ENCODE measurements at regions not wholly inside any gene's neighbourhood (a gene's known extent, or its start where the extent isn't known, plus 50 kb on each side); places are given as distances from the start of the nearest gene placed in this dataset.
A peak's percentile ranks its signal among the peaks of the same experiment; 100 is the strongest.

- no peak for DNase-seq
- in situ Hi-C loops (cut with MboI; ENCODE audit: low pct_unique_long_range_greater_than_20kb, low sequenced_read_pairs) = no loop called here
Measured at GRCh38 chr4:14835708-14836425, 166.4 kb upstream of the CPEB2 start.

DNA sequence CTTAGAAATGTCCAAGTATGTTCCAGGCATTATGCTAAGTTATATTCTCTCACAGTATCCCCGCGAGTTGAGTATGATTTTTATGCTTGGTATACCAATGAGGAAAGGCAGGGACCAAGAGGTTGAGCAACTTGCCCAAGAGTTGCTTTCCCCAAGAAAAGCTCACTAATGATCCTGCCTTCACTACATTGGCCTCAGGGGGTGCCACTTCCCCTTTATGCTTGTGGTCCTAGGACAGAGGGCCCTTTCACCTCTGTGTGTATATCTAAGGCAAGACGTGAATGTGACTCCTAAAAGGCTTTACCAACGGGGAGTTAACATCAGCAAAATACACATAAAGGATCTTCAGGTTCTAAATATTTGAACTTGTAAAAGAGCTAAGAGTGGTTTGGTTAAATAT is 164.4 kb upstream of the CPEB2 start:
- DNase-seq = peak; percentile 49

DNA sequence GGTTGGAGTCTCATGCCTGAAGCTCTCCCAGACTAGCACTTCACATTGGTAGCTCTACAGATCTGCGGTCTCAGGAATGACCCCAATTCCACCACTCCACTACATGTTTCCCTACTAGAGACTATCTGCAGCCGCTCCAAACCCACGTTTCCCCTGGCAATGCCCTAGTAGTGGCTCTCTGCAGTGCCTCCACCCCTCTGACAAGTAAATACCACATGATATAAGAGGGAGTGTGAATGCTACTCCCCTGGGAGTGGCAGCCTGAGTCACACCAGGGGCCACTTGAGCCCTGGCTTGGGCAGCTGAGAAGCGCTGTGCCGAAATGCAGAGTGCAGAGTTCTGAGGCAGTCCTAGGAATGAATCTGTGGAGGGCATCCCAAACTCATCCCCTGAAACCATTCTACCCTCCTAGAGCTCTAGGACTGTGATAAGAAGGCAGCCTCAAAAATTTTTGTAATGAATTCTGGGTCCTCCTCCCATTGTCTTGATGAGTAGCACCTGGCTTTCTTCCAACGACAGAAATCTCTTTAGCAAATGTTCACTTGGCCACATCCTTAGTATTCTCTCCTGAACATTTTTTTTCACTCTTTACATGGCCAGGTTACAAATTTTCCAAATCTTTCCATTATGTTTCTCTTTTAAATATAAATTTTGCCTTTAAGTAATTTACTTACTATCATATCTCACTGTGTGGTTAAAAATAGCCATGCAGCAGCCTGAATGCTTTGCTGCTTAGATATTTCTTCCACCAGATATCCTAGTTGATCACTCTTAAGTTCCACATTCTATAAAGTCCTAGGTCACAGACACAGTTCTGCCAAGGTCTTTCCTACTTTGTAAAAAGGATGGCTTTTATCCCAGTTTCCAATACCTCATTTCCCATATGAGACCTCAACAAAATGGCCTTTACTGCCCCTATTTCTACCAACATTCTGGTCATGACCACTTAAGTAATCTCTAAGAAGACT is 160.2 kb upstream of the CPEB2 start:
- no peak for DNase-seq
- in situ Hi-C loops (cut with MboI; ENCODE audit: low pct_unique_long_range_greater_than_20kb, low sequenced_read_pairs) = no loop called here

More for the DNA sequence above, 164.4 kb upstream of the CPEB2 start:
- in situ Hi-C loops (cut with MboI; ENCODE audit: low pct_unique_long_range_greater_than_20kb, low sequenced_read_pairs) = no loop called here

DNA sequence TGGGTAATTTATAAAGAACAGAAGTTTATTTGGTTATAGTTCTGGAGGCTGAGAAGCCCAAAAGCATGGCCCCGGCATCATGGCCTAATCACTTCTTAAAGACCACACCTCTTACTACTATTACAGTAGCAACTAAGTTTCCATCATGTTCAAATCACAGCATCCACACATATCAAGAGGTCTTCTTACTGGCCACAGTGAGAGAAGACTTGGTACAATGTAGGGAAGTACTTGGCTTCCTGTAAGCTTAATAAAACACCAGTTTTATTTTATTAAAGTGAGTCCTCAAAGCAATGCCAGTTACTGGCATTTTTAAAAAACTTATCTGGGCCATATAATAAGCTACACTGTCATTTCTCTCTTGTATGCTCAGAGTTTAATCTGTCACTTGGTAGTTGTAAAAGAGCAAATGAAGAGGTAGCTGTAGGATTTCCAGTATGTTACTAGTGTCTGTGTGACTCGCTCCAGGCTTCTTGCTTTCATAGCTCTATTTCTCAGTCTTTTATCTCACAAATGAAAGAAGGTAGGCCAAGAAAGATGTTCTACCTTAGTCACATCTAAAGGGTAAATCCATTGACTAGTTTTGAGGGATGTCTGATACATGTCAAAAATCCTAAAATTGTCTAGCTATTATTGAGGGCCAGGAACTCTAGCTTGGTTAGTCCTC is 159.2 kb upstream of the CPEB2 start:
- in situ Hi-C loops (cut with MboI; ENCODE audit: low pct_unique_long_range_greater_than_20kb, low sequenced_read_pairs) = no loop called here

DNA sequence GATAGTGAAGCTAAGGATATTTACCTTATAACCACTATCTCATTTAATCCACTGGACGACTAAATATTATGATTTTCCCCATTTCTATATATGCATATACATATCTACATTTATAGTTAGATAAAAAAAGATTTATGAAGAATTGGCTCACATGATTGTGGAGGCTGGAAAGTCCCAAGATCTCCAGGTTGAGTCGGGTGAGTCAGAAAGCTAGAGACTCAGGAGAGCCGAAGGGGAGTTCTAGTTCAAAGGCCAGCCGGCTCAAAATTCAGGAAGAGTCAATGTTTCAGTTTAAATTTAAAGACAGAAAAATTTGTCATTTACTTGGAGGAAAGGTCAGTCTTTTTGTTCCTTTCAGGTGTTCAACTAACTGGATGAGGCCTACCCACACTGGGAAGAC is 158.2 kb upstream of the CPEB2 start:
- in situ Hi-C loops (cut with MboI; ENCODE audit: low pct_unique_long_range_greater_than_20kb, low sequenced_read_pairs) = no loop called here
- DNase-seq = no peak

More for the DNA sequence above, 159.2 kb upstream of the CPEB2 start:
- DNase-seq = no peak

GRCh38 chr4:14848229-14848628 is 154.1 kb upstream of the CPEB2 start:
- DNase-seq = no peak
- in situ Hi-C loops (cut with MboI; ENCODE audit: low pct_unique_long_range_greater_than_20kb, low sequenced_read_pairs) = no loop called here

DNA sequence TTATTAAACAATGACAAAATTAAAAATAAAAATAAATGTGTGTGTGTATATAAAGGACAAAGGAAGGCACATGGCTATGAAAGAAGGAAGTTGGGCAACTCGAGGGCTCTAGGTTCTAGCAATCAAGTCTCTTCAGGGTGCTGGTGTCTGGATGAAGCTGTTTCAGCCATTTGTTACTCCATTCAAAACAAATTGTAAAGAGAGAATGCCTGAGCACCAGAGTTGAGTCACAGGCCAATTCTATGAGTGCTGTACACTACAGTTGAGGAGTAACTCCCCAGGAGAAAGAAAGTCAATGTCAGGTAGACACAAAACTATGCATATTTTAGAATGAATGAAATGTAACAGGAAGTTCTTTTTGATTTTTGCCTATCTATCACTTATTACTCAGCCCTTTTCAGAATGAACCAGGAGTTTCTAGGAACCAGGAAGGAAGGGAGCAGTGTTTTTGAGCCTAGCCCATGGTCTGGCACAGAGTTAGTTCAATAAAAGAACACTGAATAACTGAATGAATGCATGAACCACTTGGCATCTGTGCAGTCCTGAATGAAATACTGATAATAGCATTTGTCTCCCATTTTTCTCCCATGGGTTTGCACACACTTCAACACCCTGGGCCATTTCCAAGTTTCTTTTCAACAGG is 151.7 kb upstream of the CPEB2 start:
- in situ Hi-C loops (cut with MboI; ENCODE audit: low pct_unique_long_range_greater_than_20kb, low sequenced_read_pairs) = no loop called here
- no peak for DNase-seq

- DNase-seq = no peak
- in situ Hi-C loops (cut with MboI; ENCODE audit: low pct_unique_long_range_greater_than_20kb, low sequenced_read_pairs) = no loop called here
Measured at GRCh38 chr4:14853176-14853943, 148.9 kb upstream of the CPEB2 start.

GRCh38 chr4:14855719-14856061 is 146.6 kb upstream of the CPEB2 start:
- no peak for DNase-seq
- in situ Hi-C loops (cut with MboI; ENCODE audit: low pct_unique_long_range_greater_than_20kb, low sequenced_read_pairs) = no loop called here

DNA sequence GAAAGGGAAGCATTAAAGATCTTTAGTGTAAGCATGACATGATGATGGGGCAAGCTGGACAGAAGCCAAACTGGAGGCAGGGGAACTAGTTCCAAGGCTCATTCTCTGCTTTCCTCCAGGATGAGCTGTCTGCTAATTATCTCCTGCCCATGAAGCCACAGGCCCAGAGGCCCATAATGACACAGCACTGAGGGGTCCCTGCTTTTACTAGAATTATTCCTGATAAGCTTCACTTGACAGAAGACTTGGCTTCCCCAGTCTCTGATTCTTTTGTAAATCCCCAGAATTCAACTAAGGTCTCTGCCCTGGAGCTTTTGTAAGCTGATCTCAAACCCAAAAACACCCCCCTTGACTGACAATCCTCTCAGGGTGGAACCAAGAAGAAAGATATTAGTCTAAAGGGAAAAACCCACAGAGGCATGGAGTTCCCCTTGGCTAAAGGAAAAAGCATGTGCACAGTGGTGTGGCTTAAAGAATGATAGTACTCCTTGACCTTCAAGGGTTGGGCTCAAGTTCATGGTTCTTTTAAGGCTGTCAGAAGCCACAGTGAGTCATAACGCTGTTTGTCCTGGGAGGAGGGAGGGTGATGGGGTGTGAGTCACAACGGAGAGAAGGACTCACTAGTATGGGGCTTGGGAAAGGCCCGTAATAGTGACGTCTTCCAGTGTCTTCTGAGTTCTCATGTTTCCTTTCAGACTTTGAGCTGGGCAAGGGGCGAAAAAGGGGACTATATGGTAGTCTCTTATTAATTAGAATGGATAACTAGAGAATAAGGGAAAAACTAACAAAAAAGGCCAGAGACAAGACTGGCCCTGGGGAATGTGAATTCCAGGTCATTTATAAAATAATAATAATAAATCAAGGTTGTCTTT is 146.0 kb upstream of the CPEB2 start:
- DNase-seq = peak; percentile 12
- in situ Hi-C loops (cut with MboI; ENCODE audit: low pct_unique_long_range_greater_than_20kb, low sequenced_read_pairs) = no loop called here

GRCh38 chr4:14856934-14857235 is 145.4 kb upstream of the CPEB2 start:
- DNase-seq = no peak
- in situ Hi-C loops (cut with MboI; ENCODE audit: low pct_unique_long_range_greater_than_20kb, low sequenced_read_pairs) = no loop called here

DNA sequence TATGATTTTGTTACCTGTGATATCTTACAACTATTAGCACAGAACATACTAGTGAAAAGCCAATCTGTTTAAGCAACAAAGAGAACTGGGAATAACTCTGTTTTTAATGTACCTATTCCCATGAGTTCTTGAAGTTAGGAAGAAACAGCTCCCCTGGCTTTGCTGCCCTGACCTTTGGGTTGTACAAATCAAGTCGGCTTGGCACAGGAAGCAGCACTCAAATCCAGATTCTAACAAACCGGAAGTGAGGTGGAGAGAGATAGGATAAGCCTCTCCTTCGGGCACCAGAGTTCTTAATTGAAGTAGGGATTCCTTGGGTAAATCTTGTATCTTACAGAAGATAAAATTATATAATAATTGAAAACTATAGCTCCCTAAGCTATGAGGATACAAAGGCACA is 144.8 kb upstream of the CPEB2 start:
- DNase-seq = no peak

GRCh38 chr4:14857981-14858380 is 144.3 kb upstream of the CPEB2 start:
- peak; percentile 12 for DNase-seq
- in situ Hi-C loops (cut with MboI; ENCODE audit: low pct_unique_long_range_greater_than_20kb, low sequenced_read_pairs) = no loop called here

More for the DNA sequence above, 144.8 kb upstream of the CPEB2 start:
- in situ Hi-C loops (cut with MboI; ENCODE audit: low pct_unique_long_range_greater_than_20kb, low sequenced_read_pairs) = no loop called here

DNA sequence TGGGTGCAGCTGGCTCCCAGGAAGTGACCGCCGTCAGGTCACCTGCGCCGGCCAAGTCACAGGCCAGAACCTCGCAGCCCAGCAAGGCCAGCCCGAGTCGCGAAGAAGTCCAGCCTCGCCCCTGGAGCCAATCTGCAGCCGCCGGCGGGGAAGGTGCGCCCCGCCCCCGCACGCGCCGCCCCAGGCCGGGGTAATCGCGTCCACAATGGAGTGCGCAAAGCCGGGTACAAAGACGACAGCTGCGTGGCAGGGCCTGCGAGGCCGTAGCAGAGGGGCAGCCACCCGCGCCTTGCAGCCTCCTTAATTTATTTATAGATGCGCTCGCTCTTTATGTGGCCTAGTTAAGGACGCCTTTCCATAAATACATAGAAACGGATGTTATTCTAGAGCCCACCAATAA is 139.4 kb upstream of the CPEB2 start:
- no peak for DNase-seq

DNA sequence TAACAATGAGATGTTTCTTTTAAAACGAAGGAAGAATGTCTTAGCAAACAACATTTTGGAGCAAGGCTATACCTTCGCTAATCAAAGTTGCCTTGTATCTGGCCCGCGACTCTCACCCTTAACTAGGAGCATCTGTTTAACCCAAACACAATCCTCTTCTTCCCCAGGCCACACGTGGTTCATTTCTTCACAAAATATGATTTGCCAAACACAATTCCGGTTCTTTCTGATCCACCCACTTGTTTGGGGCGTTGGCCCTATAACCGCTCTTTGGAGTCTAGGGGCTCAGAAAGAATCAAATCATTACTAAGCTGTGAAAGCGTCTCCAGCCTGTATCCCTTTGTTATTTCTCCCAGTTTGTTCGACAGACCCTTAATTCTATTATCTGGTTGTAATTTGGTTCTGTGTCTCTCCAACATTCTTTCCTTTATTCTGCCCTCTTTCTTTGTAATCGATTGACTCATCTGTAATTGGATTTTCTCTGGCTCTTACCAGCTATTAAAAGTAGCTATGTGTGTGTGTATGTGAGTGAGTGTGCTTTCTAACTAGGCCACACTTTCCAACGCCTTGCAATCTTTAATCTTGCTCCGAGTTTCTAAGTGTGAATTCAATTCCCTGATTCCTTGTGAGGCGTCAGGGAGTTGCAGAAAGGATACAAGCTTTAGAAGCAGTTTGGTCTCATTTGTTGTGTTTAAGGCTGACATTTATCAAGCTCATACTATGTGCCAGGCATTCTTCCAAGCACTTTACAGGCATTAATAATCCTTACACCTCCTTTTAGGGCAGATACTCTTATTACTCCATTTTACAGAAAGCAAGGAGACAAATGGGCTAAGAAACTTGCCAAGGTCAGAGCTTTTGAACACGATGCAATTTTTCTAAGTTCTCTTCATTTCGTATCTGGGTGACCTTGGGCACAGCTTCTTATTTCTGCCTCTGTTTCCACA is 138.6 kb upstream of the CPEB2 start:
- in situ Hi-C loops (cut with MboI; ENCODE audit: low pct_unique_long_range_greater_than_20kb, low sequenced_read_pairs) = no loop called here
- DNase-seq = no peak

More for the DNA sequence above, 139.4 kb upstream of the CPEB2 start:
- in situ Hi-C loops (cut with MboI; ENCODE audit: low pct_unique_long_range_greater_than_20kb, low sequenced_read_pairs) = no loop called here

DNA sequence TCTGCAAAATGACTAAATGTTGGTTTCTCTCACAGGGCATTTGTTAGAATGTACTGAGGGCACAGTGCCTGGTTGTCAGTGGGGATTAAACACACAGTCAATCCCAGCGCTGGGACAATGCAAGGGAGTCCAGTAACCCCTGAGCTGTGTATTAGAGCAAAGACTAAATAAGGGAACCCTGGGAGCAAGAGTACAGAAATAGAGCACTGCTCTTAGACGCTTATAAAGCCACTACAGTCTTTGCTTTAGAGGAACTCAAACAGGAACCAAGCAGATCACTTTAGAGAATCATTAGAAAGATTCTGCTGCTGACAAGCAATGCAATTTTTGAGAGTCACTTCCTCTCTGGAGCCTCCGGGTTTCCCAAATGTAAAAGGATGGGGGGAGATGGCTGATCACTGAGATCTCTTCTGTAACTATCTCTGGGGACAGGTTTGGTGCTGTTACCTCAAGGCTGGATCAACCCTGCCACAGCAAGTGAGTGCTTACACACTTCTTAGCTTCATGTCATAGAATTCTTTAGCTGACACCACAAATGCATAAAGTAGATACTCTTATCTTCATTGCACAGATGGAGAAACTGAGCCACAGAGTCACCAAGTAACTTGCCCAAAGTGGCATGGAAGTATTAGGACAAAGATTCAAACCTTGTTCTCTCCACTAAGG is 137.8 kb upstream of the CPEB2 start:
- in situ Hi-C loops (cut with MboI; ENCODE audit: low pct_unique_long_range_greater_than_20kb, low sequenced_read_pairs) = no loop called here
- DNase-seq = peak; percentile 20

- in situ Hi-C loops (cut with MboI; ENCODE audit: low pct_unique_long_range_greater_than_20kb, low sequenced_read_pairs) = no loop called here
- DNase-seq = no peak
Measured at GRCh38 chr4:14865031-14865366, 137.3 kb upstream of the CPEB2 start.

Measured in KBM-7 (cell line).